GM12891 (cell line): ENCODE measurements at regions not wholly inside any gene's neighbourhood (a gene's known extent, or its start where the extent isn't known, plus 50 kb on each side); places are given as distances from the start of the nearest gene placed in this dataset.
"Not testable (repeated sequence)": the region's sequence is repeated elsewhere in the genome, so short reads cannot be mapped to it uniquely, and the experiment has no call there.

ENCODE experiments used
- DNase-seq: peaks from one replicate; pipeline ENCODE4 v3.0.0; 2011; ENCODE audit warnings: low spot score; ENCODE audit not compliant: insufficient read length
- FAIRE-seq: peaks from 2 replicates; lab custom pipeline; 2011; peaks lifted over from hg19 to GRCh38; lab: Jason Lieb, UNC
- PAX5 ChIP-seq: IDR thresholded peaks from 2 replicates; pipeline ENCODE4 v1.6.1; 2011; ENCODE audit warnings: low read length, moderate library complexity, mild to moderate bottlenecking; ENCODE audit not compliant: insufficient read depth, severe bottlenecking
- POLR2A ChIP-seq: IDR thresholded peaks from 2 replicates; pipeline ENCODE4 v1.6.1; 2011; ENCODE audit warnings: low read depth, low read length, control low read depth
- POLR2AphosphoS5 ChIP-seq: IDR thresholded peaks from 2 replicates; pipeline ENCODE4 v1.6.1; 2011; ENCODE audit warnings: low read depth, low read length, control low read depth
- POU2F2 ChIP-seq: IDR thresholded peaks from 2 replicates; pipeline ENCODE4 v1.6.1; 2011; ENCODE audit warnings: low read depth, mild to moderate bottlenecking, control low read depth, low read length, moderate library complexity
- SPI1 ChIP-seq: IDR thresholded peaks from 2 replicates; pipeline ENCODE4 v1.6.1; 2011; ENCODE audit warnings: low read depth, low read length, control low read depth
- TAF1 ChIP-seq: IDR thresholded peaks from 2 replicates; pipeline ENCODE4 v1.6.1; 2011; ENCODE audit warnings: low read depth, low read length, control low read depth

- FAIRE-seq (no peak), DNase-seq (no peak)
- TF ChIP-seq PAX5 (no peak), POLR2AphosphoS5 (no peak), TAF1 (no peak), POU2F2 (no peak), SPI1 (no peak), POLR2A (no peak)
Measured at GRCh38 chr17:62322313-62322712, 58.0 kb upstream of the EFCAB3 start.

GRCh38 chr17:62321451-62321850 lies 58.9 kb upstream of the EFCAB3 start:
- DNase-seq (no peak), FAIRE-seq (no peak)
- TF ChIP-seq POLR2AphosphoS5 (no peak), POLR2A (no peak), SPI1 (no peak), TAF1 (no peak), PAX5 (no peak), POU2F2 (no peak)

GRCh38 chr17:62319846-62320245 lies 60.5 kb upstream of the EFCAB3 start:
- DNase-seq (no peak), FAIRE-seq (no peak)
- TF ChIP-seq POU2F2 (no peak), POLR2A (no peak), SPI1 (no peak), POLR2AphosphoS5 (no peak), TAF1 (no peak), PAX5 (no peak)

- FAIRE-seq, result no peak
- no peak for DNase-seq
- no peak for TF ChIP-seq POLR2A
- TF ChIP-seq POLR2AphosphoS5, result no peak
Measured at GRCh38 chr17:62309396-62309795, 71.0 kb upstream of the EFCAB3 start.

GRCh38 chr17:62307196-62307595 lies 73.2 kb upstream of the EFCAB3 start:
- DNase-seq, result no peak
- TF ChIP-seq TAF1, result no peak
- TF ChIP-seq POU2F2, result no peak
- TF ChIP-seq POLR2AphosphoS5, result no peak
- TF ChIP-seq SPI1, result no peak
- TF ChIP-seq PAX5, result no peak
- TF ChIP-seq POLR2A, result no peak
- FAIRE-seq, result no peak

GRCh38 chr17:62303476-62303875 lies 76.9 kb upstream of the EFCAB3 start:
- no peak for FAIRE-seq

GRCh38 chr17:62300697-62301096 lies 79.7 kb upstream of the EFCAB3 start:
- TF ChIP-seq PAX5 (no peak), TAF1 (no peak), POU2F2 (no peak), POLR2AphosphoS5 (no peak), POLR2A (no peak), SPI1 (no peak)
- FAIRE-seq (no peak), DNase-seq (no peak)

More at GRCh38 chr17:62303476-62303875, 76.9 kb upstream of the EFCAB3 start:
- TF ChIP-seq PAX5 (no peak), POU2F2 (no peak), POLR2AphosphoS5 (no peak), TAF1 (no peak), SPI1 (no peak), POLR2A (no peak)
- no peak for DNase-seq

- FAIRE-seq, DNase-seq: not testable (repeated sequence)
Measured at GRCh38 chr17:62275290-62275689, 105.1 kb upstream of the EFCAB3 start.

GRCh38 chr17:62268361-62268760 lies 112.0 kb upstream of the EFCAB3 start:
- not testable (repeated sequence) for FAIRE-seq, DNase-seq

- not testable (repeated sequence) for FAIRE-seq, DNase-seq
Measured at GRCh38 chr17:62264974-62265373, 115.4 kb upstream of the EFCAB3 start.

GRCh38 chr17:62255791-62256190 lies 124.6 kb upstream of the EFCAB3 start:
- not testable (repeated sequence) for DNase-seq, FAIRE-seq

- not testable (repeated sequence) for DNase-seq, FAIRE-seq
Measured at GRCh38 chr17:62242076-62242475, 138.3 kb upstream of the EFCAB3 start.

GRCh38 chr17:62239569-62239968 lies 140.8 kb upstream of the EFCAB3 start:
- not testable (repeated sequence) for DNase-seq, FAIRE-seq

- not testable (repeated sequence) for FAIRE-seq, DNase-seq
Measured at GRCh38 chr17:62238551-62239338, 141.6 kb upstream of the EFCAB3 start.

GRCh38 chr17:62233822-62234481 lies 146.4 kb upstream of the EFCAB3 start:
- not testable (repeated sequence) for FAIRE-seq, DNase-seq

GRCh38 chr17:62231293-62231692 lies 149.1 kb upstream of the EFCAB3 start:
- DNase-seq, FAIRE-seq: not testable (repeated sequence)
